SK-N-SH treated with all-trans-retinoic acid at 6 μM for 48 hours (cell line): ENCODE measurements at regions not wholly inside any gene's neighbourhood (a gene's known extent, or its start where the extent isn't known, plus 50 kb on each side); places are given as distances from the start of the nearest gene placed in this dataset.

ENCODE experiments used
- ARNTL ChIP-seq: fragments of 450-650 bp; formaldehyde crosslinking; IDR thresholded peaks from 2 replicates; pipeline ENCODE4 v1.5.0; 2020; ENCODE audit warnings: low read depth, mild to moderate bottlenecking, moderate library complexity, borderline replicate concordance
- CSDC2 ChIP-seq: fragments of 250-450 bp; sonication (Bioruptor Pico); IDR thresholded peaks from 2 replicates; pipeline ENCODE4 v1.5.0; 2020; ENCODE audit warnings: mild to moderate bottlenecking, moderate library complexity
- ESRRG ChIP-seq: fragments of 250-450 bp; sonication (Bioruptor Pico); IDR thresholded peaks from 2 replicates; pipeline ENCODE4 v1.6.1; 2021; ENCODE audit warnings: mild to moderate bottlenecking
- ISL1 ChIP-seq: fragments of 250-450 bp; sonication (Bioruptor Pico); IDR thresholded peaks from 2 replicates; pipeline ENCODE4 v2.1.2; 2022; ENCODE audit warnings: mild to moderate bottlenecking, moderate library complexity
- RARB ChIP-seq: fragments of 250-450 bp; sonication (Bioruptor Pico); IDR thresholded peaks from 2 replicates; pipeline ENCODE4 v1.8.0; 2021; ENCODE audit warnings: mild to moderate bottlenecking, moderate library complexity
- ZC3H10 ChIP-seq: fragments of 250-450 bp; sonication (Bioruptor Pico); IDR thresholded peaks from 2 replicates; pipeline ENCODE4 v1.5.1; 2021; ENCODE audit warnings: mild to moderate bottlenecking, moderate library complexity
- ZFP30 ChIP-seq: fragments of 450-650 bp; formaldehyde crosslinking; IDR thresholded peaks from 2 replicates; pipeline ENCODE4 v1.5.0; 2022; ENCODE audit warnings: mild to moderate bottlenecking, moderate library complexity
- ZNF8 ChIP-seq: fragments of 450-650 bp; formaldehyde crosslinking; IDR thresholded peaks from 2 replicates; pipeline ENCODE4 v1.5.0; 2020; ENCODE audit warnings: mild to moderate bottlenecking, moderate library complexity
- TF ChIP-seq, protein P1 (sequence below): fragments of 250-450 bp; sonication (Bioruptor Pico); IDR thresholded peaks from 2 replicates; pipeline ENCODE4 v1.8.0; 2020; ENCODE audit warnings: mild to moderate bottlenecking, moderate library complexity, borderline replicate concordance
- TF ChIP-seq, protein P2 (sequence below): fragments of 250-450 bp; sonication (Bioruptor Pico); IDR thresholded peaks from 2 replicates; pipeline ENCODE4 v1.8.0; 2021; ENCODE audit warnings: low read depth, mild to moderate bottlenecking, moderate library complexity, borderline replicate concordance
- TF ChIP-seq, protein P3 (sequence below): fragments of 250-450 bp; sonication (Bioruptor Pico); IDR thresholded peaks from 2 replicates; pipeline ENCODE4 v1.5.0; 2020; ENCODE audit warnings: mild to moderate bottlenecking, moderate library complexity

DNA sequence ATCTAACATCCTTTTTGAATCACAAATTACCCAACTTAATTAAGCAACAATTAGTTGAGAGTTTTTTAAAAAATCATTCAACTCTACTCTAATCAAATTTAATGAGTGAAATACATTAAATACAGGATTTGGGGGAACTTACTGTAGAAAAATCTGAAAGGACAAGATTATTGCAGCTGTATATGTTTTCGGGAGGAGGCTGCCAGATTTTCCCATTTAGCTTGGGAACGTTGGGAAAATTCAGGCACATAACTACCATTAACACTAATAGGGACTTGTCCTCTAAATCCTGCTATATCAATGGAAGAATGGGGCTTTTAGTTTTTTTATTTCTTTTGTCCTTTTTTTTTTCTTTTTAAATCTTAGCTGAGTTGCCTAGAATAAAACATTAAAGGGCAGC is 691.4 kb upstream of the FZD8 start:
- TF ChIP-seq RARB (CRISPR knock-in tag) (no peak), ARNTL (CRISPR knock-in tag) (no peak), ZFP30 (CRISPR knock-in tag) (no peak), ZC3H10 (CRISPR knock-in tag) (no peak), ESRRG (CRISPR knock-in tag) (no peak), CSDC2 (CRISPR knock-in tag) (no peak), ZNF8 (no peak), ISL1 (CRISPR knock-in tag) (no peak)
- TF ChIP-seq, protein P1, sequence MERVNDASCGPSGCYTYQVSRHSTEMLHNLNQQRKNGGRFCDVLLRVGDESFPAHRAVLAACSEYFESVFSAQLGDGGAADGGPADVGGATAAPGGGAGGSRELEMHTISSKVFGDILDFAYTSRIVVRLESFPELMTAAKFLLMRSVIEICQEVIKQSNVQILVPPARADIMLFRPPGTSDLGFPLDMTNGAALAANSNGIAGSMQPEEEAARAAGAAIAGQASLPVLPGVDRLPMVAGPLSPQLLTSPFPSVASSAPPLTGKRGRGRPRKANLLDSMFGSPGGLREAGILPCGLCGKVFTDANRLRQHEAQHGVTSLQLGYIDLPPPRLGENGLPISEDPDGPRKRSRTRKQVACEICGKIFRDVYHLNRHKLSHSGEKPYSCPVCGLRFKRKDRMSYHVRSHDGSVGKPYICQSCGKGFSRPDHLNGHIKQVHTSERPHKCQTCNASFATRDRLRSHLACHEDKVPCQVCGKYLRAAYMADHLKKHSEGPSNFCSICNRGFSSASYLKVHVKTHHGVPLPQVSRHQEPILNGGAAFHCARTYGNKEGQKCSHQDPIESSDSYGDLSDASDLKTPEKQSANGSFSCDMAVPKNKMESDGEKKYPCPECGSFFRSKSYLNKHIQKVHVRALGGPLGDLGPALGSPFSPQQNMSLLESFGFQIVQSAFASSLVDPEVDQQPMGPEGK: no peak
- TF ChIP-seq, protein P2, sequence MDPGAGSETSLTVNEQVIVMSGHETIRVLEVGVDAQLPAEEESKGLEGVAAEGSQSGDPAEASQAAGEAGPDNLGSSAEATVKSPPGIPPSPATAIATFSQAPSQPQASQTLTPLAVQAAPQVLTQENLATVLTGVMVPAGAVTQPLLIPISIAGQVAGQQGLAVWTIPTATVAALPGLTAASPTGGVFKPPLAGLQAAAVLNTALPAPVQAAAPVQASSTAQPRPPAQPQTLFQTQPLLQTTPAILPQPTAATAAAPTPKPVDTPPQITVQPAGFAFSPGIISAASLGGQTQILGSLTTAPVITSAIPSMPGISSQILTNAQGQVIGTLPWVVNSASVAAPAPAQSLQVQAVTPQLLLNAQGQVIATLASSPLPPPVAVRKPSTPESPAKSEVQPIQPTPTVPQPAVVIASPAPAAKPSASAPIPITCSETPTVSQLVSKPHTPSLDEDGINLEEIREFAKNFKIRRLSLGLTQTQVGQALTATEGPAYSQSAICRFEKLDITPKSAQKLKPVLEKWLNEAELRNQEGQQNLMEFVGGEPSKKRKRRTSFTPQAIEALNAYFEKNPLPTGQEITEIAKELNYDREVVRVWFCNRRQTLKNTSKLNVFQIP (CRISPR knock-in tag): no peak
- TF ChIP-seq, protein P3, sequence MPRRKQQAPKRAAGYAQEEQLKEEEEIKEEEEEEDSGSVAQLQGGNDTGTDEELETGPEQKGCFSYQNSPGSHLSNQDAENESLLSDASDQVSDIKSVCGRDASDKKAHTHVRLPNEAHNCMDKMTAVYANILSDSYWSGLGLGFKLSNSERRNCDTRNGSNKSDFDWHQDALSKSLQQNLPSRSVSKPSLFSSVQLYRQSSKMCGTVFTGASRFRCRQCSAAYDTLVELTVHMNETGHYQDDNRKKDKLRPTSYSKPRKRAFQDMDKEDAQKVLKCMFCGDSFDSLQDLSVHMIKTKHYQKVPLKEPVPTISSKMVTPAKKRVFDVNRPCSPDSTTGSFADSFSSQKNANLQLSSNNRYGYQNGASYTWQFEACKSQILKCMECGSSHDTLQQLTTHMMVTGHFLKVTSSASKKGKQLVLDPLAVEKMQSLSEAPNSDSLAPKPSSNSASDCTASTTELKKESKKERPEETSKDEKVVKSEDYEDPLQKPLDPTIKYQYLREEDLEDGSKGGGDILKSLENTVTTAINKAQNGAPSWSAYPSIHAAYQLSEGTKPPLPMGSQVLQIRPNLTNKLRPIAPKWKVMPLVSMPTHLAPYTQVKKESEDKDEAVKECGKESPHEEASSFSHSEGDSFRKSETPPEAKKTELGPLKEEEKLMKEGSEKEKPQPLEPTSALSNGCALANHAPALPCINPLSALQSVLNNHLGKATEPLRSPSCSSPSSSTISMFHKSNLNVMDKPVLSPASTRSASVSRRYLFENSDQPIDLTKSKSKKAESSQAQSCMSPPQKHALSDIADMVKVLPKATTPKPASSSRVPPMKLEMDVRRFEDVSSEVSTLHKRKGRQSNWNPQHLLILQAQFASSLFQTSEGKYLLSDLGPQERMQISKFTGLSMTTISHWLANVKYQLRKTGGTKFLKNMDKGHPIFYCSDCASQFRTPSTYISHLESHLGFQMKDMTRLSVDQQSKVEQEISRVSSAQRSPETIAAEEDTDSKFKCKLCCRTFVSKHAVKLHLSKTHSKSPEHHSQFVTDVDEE (CRISPR knock-in tag): no peak
